H1 (cell line): ENCODE measurements at regions not wholly inside any gene's neighbourhood (a gene's known extent, or its start where the extent isn't known, plus 50 kb on each side); places are given as distances from the start of the nearest gene placed in this dataset.

ENCODE experiments used
- CTCF ChIA-PET: fragments of 300-600 bp; sonication (Branson Sonifier 250); formaldehyde crosslinking; loops from one replicate; lab custom pipeline; 2021; ENCODE audit not compliant: partially characterized antibody; lab: Charles Lee
- POLR2A ChIA-PET: fragments of 300-600 bp; sonication (Branson Sonifier 250); formaldehyde crosslinking; loops from one replicate; lab custom pipeline; 2021; ENCODE audit warnings: inconsistent platforms; ENCODE audit not compliant: partially characterized antibody; lab: Charles Lee
- DNase-seq, 2 experiments: peaks; one replicate each; pipeline versions ENCODE4 v3.0.0 to v3.0.0-alpha.2; 2010 to 2022; ENCODE audit warnings: low spot score in 2 of 2, low read depth in 1 of 2, mixed read lengths in 1 of 2
- FAIRE-seq: peaks from 2 replicates; lab custom pipeline; 2011; peaks lifted over from hg19 to GRCh38; lab: Jason Lieb, UNC
- H2AFZ ChIP-seq: 2 replicates; pipeline ENCODE4 v1.8.1; 2012; ENCODE audit warnings: low read length, inconsistent platforms
- H2AK5ac ChIP-seq: 2 replicates; pipeline ENCODE4 v1.6.1; 2013; ENCODE audit warnings: low read depth, low read length
- H2BK120ac ChIP-seq: replicated peaks from 2 replicates; pipeline ENCODE3; 2013; ENCODE audit warnings: low read depth, low read length, inconsistent platforms
- H2BK12ac ChIP-seq: 2 replicates; pipeline ENCODE4 v1.6.1; 2013; ENCODE audit warnings: low read depth, low read length
- H2BK15ac ChIP-seq: 2 replicates; pipeline ENCODE4 v1.6.1; 2013; ENCODE audit warnings: low read length
- H2BK20ac ChIP-seq: 2 replicates; pipeline ENCODE4 v1.6.1; 2013; ENCODE audit warnings: low read length
- H2BK5ac ChIP-seq: 2 replicates; pipeline ENCODE4 v1.6.1; 2013; ENCODE audit warnings: low read depth, low read length
- H3K14ac ChIP-seq: 2 replicates; pipeline ENCODE4 v1.6.1; 2013; ENCODE audit warnings: inconsistent platforms; ENCODE audit not compliant: insufficient read length
- H3K18ac ChIP-seq: 2 replicates; pipeline ENCODE4 v1.6.1; 2013; ENCODE audit warnings: low read length; ENCODE audit errors: extremely low read depth
- H3K23ac ChIP-seq: 2 replicates; pipeline ENCODE4 v1.6.1; 2013; ENCODE audit warnings: inconsistent platforms; ENCODE audit not compliant: insufficient read length
- H3K23me2 ChIP-seq: 2 replicates; pipeline ENCODE4 v1.6.1; 2013; ENCODE audit warnings: low read depth, low read length
- H3K27ac ChIP-seq: 2 replicates; pipeline ENCODE4 v1.6.1; 2011; ENCODE audit warnings: low read depth, low read length, inconsistent platforms
- H3K27me3 ChIP-seq, 4 experiments: replicated peaks in 1 of 4; 1 replicate in 1 of 4; 2 replicates in 3 of 4; pipeline versions ENCODE4 v1.6.1 to v1.8.1; 2011 to 2013; ENCODE audit warnings: low read length in 3 of 4, mild to moderate bottlenecking in 3 of 4, inconsistent platforms in 2 of 4, mixed read lengths in 2 of 4, moderate library complexity in 1 of 4; ENCODE audit not compliant: control insufficient read depth in 3 of 4, insufficient read depth in 3 of 4; ENCODE audit errors: extremely low read depth in 1 of 4
- H3K36me3 ChIP-seq, 4 experiments: 2 replicates each; pipeline versions ENCODE4 v1.6.1 to v1.8.1; 2011 to 2013; ENCODE audit warnings: mild to moderate bottlenecking in 4 of 4, low read length in 3 of 4, moderate library complexity in 2 of 4, control low read depth in 1 of 4, inconsistent platforms in 1 of 4; ENCODE audit not compliant: insufficient read depth in 4 of 4, control insufficient read depth in 2 of 4
- H3K4ac ChIP-seq: replicated peaks from 2 replicates; pipeline ENCODE3; 2013; ENCODE audit warnings: low read length, low read depth, mixed read lengths, inconsistent platforms; ENCODE audit not compliant: insufficient read length
- H3K4me1 ChIP-seq, 4 experiments: replicated peaks in 1 of 4; 1 replicate in 1 of 4; 2 replicates in 3 of 4; pipeline versions ENCODE4 v1.6.1 to v1.8.1; 2011 to 2013; ENCODE audit warnings: low read length in 3 of 4, inconsistent platforms in 2 of 4, mixed read lengths in 1 of 4; ENCODE audit not compliant: insufficient read depth in 4 of 4, control insufficient read depth in 3 of 4
- H3K4me2 ChIP-seq, 2 experiments: 2 replicates each; pipeline versions ENCODE4 v1.6.1 to v1.8.1; 2011 to 2013; ENCODE audit warnings: low read depth in 2 of 2, low read length in 2 of 2, control low read depth in 1 of 2, inconsistent platforms in 1 of 2, mild to moderate bottlenecking in 1 of 2; ENCODE audit not compliant: insufficient read depth in 1 of 2
- H3K4me3 ChIP-seq, 4 experiments: fragments of 200-600, 300-600 bp in 1 of 4; sonication (generic), shearing (Covaris generic), sonication (Bioruptor Twin) in 1 of 4; 2 replicates each; pipeline versions ENCODE4 v1.5.1 to v1.8.1; 2011 to 2016; ENCODE audit warnings: low read length in 4 of 4, low read depth in 3 of 4, control low read depth in 2 of 4, inconsistent platforms in 2 of 4, mild to moderate bottlenecking in 2 of 4, mixed read lengths in 1 of 4, moderate library complexity in 1 of 4; ENCODE audit not compliant: insufficient read depth in 2 of 4; ENCODE audit errors: extremely low read depth in 1 of 4
- H3K56ac ChIP-seq: replicated peaks from 2 replicates; pipeline ENCODE3; 2013; ENCODE audit warnings: low read depth, mild to moderate bottlenecking, mixed read lengths, low read length, inconsistent platforms; ENCODE audit not compliant: insufficient read length
- H3K79me1 ChIP-seq: 2 replicates; pipeline ENCODE4 v1.6.1; 2013; ENCODE audit warnings: low read depth, low read length, control low read depth
- H3K79me2 ChIP-seq, 2 experiments: 2 replicates each; pipeline versions ENCODE4 v1.6.1 to v1.8.1; 2012 to 2013; ENCODE audit warnings: low read length in 2 of 2, mild to moderate bottlenecking in 2 of 2, inconsistent platforms in 1 of 2; ENCODE audit not compliant: insufficient read depth in 2 of 2, control insufficient read depth in 1 of 2
- H3K9ac ChIP-seq, 4 experiments: replicated peaks in 1 of 4; 1 replicate in 1 of 4; 2 replicates in 3 of 4; pipeline versions ENCODE4 v1.6.1 to v1.8.1; 2011 to 2013; ENCODE audit warnings: low read depth in 3 of 4, low read length in 3 of 4, control low read depth in 2 of 4, mild to moderate bottlenecking in 2 of 4, moderate library complexity in 2 of 4, inconsistent platforms in 1 of 4; ENCODE audit errors: extremely low read depth in 1 of 4
- H3K9me3 ChIP-seq, 2 experiments: 2 replicates each; pipeline versions ENCODE4 v1.6.1 to v1.8.1; 2012 to 2013; ENCODE audit warnings: mild to moderate bottlenecking in 2 of 2, moderate library complexity in 2 of 2, control low read depth in 1 of 2, inconsistent platforms in 1 of 2, low read depth in 1 of 2, low read length in 1 of 2, mixed read lengths in 1 of 2; ENCODE audit not compliant: insufficient read depth in 2 of 2
- H4K20me1 ChIP-seq, 2 experiments: replicated peaks in 1 of 2; 2 replicates each; pipeline versions ENCODE3 to v1.8.1; 2011 to 2013; ENCODE audit warnings: inconsistent platforms in 2 of 2, low read length in 2 of 2, mild to moderate bottlenecking in 1 of 2; ENCODE audit not compliant: insufficient read depth in 2 of 2, control insufficient read depth in 1 of 2
- H4K5ac ChIP-seq: 2 replicates; pipeline ENCODE4 v1.6.1; 2013; ENCODE audit warnings: low read length, low read depth, mixed read lengths, inconsistent platforms; ENCODE audit not compliant: insufficient read length
- H4K8ac ChIP-seq: 2 replicates; pipeline ENCODE4 v1.8.0; 2013; ENCODE audit warnings: mild to moderate bottlenecking, moderate library complexity, low read length, inconsistent platforms; ENCODE audit not compliant: insufficient read depth; ENCODE audit errors: extremely low read depth
- H4K91ac ChIP-seq: replicated peaks from 2 replicates; pipeline ENCODE3; 2013; ENCODE audit warnings: low read length, mixed read lengths, inconsistent platforms; ENCODE audit not compliant: insufficient read length
- BACH1 ChIP-seq: IDR thresholded peaks from 2 replicates; pipeline ENCODE4 v1.6.1; 2012; ENCODE audit warnings: low read length, improper control_type of control experiment
- CBX5 ChIP-seq: fragments of 300-800, 300-1000 bp; sonication (generic); IDR thresholded peaks from 2 replicates; pipeline ENCODE4 v1.7.1; 2016; ENCODE audit warnings: antibody characterized with exemption, low read length, low read depth
- JUND ChIP-seq: IDR thresholded peaks from 2 replicates; pipeline ENCODE4 v1.6.1; 2011; ENCODE audit warnings: mild to moderate bottlenecking, improper control_type of control experiment, low read length
- MAFK ChIP-seq: IDR thresholded peaks from 2 replicates; pipeline ENCODE4 v1.6.1; 2012; ENCODE audit warnings: low read depth, mild to moderate bottlenecking, improper control_type of control experiment, low read length
- RFX5 ChIP-seq: IDR thresholded peaks from 2 replicates; pipeline ENCODE4 v1.6.1; 2011; ENCODE audit warnings: low read depth, low read length, improper control_type of control experiment, borderline replicate concordance
- RXRA ChIP-seq: IDR thresholded peaks from 2 replicates; pipeline ENCODE4 v1.6.1; 2011; ENCODE audit warnings: low read depth, mild to moderate bottlenecking, low read length, moderate library complexity; ENCODE audit not compliant: insufficient read depth
- SUZ12 ChIP-seq: fragments of 200-600 bp; sonication (generic); IDR thresholded peaks from 2 replicates; pipeline ENCODE4 v1.6.1; 2012; ENCODE audit warnings: mild to moderate bottlenecking, inconsistent platforms, low read length, moderate library complexity, mixed read lengths
- WGBS, 2 experiments: shearing (Covaris generic) in 1 of 2; methylation state at CpG; one replicate each; pipeline versions ENCODE4 v1.1.6 to v1.1.7; 2013 to 2015; ENCODE audit warnings: low lambda C conversion rate in 2 of 2, mixed read lengths in 2 of 2, inconsistent platforms in 1 of 2, low coverage in 1 of 2, missing lambda C conversion rate in 1 of 2; ENCODE audit not compliant: insufficient replicate concordance in 2 of 2, insufficient coverage in 1 of 2, insufficient read length in 1 of 2; ENCODE audit errors: extremely low coverage in 1 of 2, missing lambda C conversion rate in 1 of 2; 5-methylcytosine and 5-hydroxymethylcytosine counted together
- TF ChIP-seq, protein P1 (sequence below): IDR thresholded peaks from 2 replicates; pipeline ENCODE4 v1.6.1; 2012; ENCODE audit warnings: low read length, inconsistent platforms
- TF ChIP-seq, protein P2 (sequence below): IDR thresholded peaks from 2 replicates; pipeline ENCODE4 v1.6.1; 2012; ENCODE audit warnings: inconsistent platforms
- TF ChIP-seq, protein P3 (sequence below), 3 experiments: IDR thresholded peaks; 1 replicate in 2 of 3; 2 replicates in 1 of 3; pipeline versions ENCODE4 v1.5.1 to v1.6.1; 2011; ENCODE audit warnings: low read length in 3 of 3, mild to moderate bottlenecking in 3 of 3, inconsistent platforms in 2 of 3, low read depth in 1 of 3, moderate library complexity in 1 of 3; ENCODE audit not compliant: insufficient read depth in 1 of 3; ENCODE audit errors: control extremely low read depth in 1 of 3

DNA sequence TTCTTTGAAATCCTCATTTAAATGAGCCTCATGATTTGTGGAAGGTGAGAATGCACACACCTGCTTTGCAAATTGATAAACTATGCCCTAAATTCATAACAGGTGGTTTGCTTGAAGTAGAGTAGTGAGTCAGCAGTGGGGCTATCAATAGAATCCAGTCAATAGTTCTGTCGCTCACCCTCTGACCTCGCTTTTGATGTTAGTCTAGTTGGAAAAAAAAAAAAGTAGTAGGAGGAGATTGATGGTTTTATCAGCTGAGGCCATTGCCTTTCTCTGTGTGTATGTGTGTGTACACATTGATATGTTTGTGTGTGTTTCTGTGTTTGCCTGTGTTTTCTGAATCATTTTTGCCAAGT lies 267.3 kb downstream of the SNAPC1 start:
- H3K27me3 ChIP-seq = peaks cover 0 to 1% (median 0%) of the 10 kb centered on the region in 4 experiments; a peak in 1 of 7 replicates
- H3K4me2 ChIP-seq = no peak overlapping the region
- no peak overlapping the region for H3K4ac ChIP-seq
- TF ChIP-seq RFX5 (no peak), CBX5 (no peak), RXRA (no peak), SUZ12 (no peak), JUND (no peak), MAFK (no peak), BACH1 (no peak)
- TF ChIP-seq, protein P1, sequence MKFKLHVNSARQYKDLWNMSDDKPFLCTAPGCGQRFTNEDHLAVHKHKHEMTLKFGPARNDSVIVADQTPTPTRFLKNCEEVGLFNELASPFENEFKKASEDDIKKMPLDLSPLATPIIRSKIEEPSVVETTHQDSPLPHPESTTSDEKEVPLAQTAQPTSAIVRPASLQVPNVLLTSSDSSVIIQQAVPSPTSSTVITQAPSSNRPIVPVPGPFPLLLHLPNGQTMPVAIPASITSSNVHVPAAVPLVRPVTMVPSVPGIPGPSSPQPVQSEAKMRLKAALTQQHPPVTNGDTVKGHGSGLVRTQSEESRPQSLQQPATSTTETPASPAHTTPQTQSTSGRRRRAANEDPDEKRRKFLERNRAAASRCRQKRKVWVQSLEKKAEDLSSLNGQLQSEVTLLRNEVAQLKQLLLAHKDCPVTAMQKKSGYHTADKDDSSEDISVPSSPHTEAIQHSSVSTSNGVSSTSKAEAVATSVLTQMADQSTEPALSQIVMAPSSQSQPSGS = no peak
- TF ChIP-seq, protein P2, sequence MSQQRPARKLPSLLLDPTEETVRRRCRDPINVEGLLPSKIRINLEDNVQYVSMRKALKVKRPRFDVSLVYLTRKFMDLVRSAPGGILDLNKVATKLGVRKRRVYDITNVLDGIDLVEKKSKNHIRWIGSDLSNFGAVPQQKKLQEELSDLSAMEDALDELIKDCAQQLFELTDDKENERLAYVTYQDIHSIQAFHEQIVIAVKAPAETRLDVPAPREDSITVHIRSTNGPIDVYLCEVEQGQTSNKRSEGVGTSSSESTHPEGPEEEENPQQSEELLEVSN = no peak
- TF ChIP-seq, protein P3, sequence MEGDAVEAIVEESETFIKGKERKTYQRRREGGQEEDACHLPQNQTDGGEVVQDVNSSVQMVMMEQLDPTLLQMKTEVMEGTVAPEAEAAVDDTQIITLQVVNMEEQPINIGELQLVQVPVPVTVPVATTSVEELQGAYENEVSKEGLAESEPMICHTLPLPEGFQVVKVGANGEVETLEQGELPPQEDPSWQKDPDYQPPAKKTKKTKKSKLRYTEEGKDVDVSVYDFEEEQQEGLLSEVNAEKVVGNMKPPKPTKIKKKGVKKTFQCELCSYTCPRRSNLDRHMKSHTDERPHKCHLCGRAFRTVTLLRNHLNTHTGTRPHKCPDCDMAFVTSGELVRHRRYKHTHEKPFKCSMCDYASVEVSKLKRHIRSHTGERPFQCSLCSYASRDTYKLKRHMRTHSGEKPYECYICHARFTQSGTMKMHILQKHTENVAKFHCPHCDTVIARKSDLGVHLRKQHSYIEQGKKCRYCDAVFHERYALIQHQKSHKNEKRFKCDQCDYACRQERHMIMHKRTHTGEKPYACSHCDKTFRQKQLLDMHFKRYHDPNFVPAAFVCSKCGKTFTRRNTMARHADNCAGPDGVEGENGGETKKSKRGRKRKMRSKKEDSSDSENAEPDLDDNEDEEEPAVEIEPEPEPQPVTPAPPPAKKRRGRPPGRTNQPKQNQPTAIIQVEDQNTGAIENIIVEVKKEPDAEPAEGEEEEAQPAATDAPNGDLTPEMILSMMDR (IDR thresholded peaks at IDR 0.05; ENCODE audit: control extremely low read depth in 1 of 3, insufficient read depth in 1 of 3, low read depth in 1 of 3, low read length in 3 of 3) = no peak

More for the DNA sequence above, 267.3 kb downstream of the SNAPC1 start:
- H4K20me1 ChIP-seq = no peaks in the 10 kb centered on the region
- H3K36me3 ChIP-seq = no peaks in the 10 kb centered on the region
- no peak overlapping the region for H2AFZ ChIP-seq
- no peak overlapping the region for H2BK5ac ChIP-seq
- 83% methylated on average over 2 of the region's 2 CpGs; no CpG with 5 or more reads in 1 of the 2 experiments for WGBS, 2 experiments
- no peak overlapping the region for H2BK120ac ChIP-seq
- H3K23me2 ChIP-seq = no peaks in the 10 kb centered on the region
- no peaks in the 10 kb centered on the region; a peak in 1 of 4 replicates for H3K9me3 ChIP-seq
- DNase-seq (no peak), FAIRE-seq (no peak)
- no peak overlapping the region for H3K9ac ChIP-seq
- H4K5ac ChIP-seq = no peak overlapping the region
- no peaks in the 10 kb centered on the region for H3K79me1 ChIP-seq
- H3K27ac ChIP-seq = no peak overlapping the region
- H3K23ac ChIP-seq = no peak overlapping the region
- POLR2A ChIA-PET = no interaction called here
- H2BK12ac ChIP-seq = no peak overlapping the region
- no peak overlapping the region for H3K4me3 ChIP-seq
- no peaks in the 10 kb centered on the region for H3K4me1 ChIP-seq
- no peak overlapping the region for H2AK5ac ChIP-seq
- H3K14ac ChIP-seq = no peak overlapping the region
- no peak overlapping the region for H2BK20ac ChIP-seq
- H4K8ac ChIP-seq = no peak overlapping the region
- CTCF ChIA-PET = no interaction called here
- H4K91ac ChIP-seq = no peak overlapping the region
- no peaks in the 10 kb centered on the region for H3K79me2 ChIP-seq
- no peak overlapping the region for H2BK15ac ChIP-seq
- no peak overlapping the region for H3K56ac ChIP-seq
- H3K18ac ChIP-seq = no peak overlapping the region
